ENCODE measurements at regions not wholly inside any gene's neighbourhood (a gene's known extent, or its start where the extent isn't known, plus 50 kb on each side); places are given as distances from the start of the nearest gene placed in this dataset.

DNA sequence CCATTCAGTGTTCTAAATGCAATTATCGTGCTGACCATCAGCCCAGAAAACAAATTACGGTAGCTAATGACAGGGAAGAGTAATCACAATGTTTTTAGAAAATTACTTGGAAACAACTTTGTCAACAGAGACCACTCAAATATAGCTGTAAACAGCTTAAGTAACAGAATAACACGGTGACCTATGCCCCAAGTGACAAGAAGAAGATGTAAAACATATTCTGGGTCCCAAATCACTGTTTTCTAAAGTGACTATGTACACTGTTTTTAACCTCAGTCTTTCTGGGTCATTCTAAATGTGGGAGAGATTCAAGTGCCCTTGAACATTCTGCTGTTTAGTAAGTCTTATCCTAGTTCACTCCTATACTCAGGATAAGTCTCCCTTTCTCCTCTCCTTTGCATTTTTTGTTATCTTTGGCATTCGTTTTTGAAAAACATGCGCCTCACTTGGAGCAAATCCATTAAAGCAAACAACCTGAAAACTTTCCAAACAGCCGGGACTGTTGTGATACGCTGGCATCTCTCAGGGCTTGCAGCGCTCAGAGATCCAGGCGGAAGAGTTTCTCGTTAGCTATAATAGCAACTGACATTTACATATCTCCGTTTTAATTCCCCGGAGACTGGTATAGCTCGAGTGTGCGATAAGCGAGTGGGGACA, 114.5 kb upstream of the SOX4 start:
- TF ChIP-seq CTCF (IDR thresholded peaks at IDR 0.05; ENCODE audit: insufficient read depth, low read depth, low read length) (no peak), EZH2 (IDR thresholded peaks at IDR 0.05; ENCODE audit: insufficient read depth, low read length) (no peak)

All from astrocyte (in vitro differentiated cells and primary cell).